Spleen (tissue), 7 donors: ENCODE measurements at regions not wholly inside any gene's neighbourhood (a gene's known extent, or its start where the extent isn't known, plus 50 kb on each side); places are given as distances from the start of the nearest gene placed in this dataset.

Experiments used
- CTCF ChIP-seq, 11 experiments: fragments of 200-600 bp in 7 of 11; fragments of 450-650 bp in 4 of 11; sonication (generic) in 4 of 11; IDR thresholded peaks in 8 of 11; conservative IDR thresholded peaks in 3 of 11; 1 replicate in 7 of 11; 2 replicates in 4 of 11; pipeline versions ENCODE4 v1.4.0 to v1.8.0; 2016 to 2021; ENCODE audit warnings: antibody characterized with exemption in 11 of 11, inconsistent platforms in 4 of 11, mild to moderate bottlenecking in 1 of 11
- POLR2AphosphoS5 ChIP-seq, 3 donors: sonication (generic); formaldehyde crosslinking; IDR thresholded peaks; one replicate each; pipeline ENCODE4 v1.5.1; 2017; ENCODE audit warnings: antibody characterized with exemption in 3 of 3
- donor health status: DM: no; HTN: no; CAD: no; lungs with moderate emphysema.
- donor health status: DM: no; HTN: no; CAD: no.
- donor health status: DM: no; HTN: no; CAD: no.

- TF ChIP-seq CTCF (IDR thresholded peaks at IDR 0.05 in 8 of 11, conservative IDR thresholded peaks at IDR 0.05 in 3 of 11) (no peak), POLR2AphosphoS5 (IDR thresholded peaks at IDR 0.05) (no peak)
Observed at GRCh38 chr15:37375519-37375918, 275.2 kb upstream of the MEIS2 start.
